NB4 (cell line): ENCODE measurements at regions not wholly inside any gene's neighbourhood (a gene's known extent, or its start where the extent isn't known, plus 50 kb on each side); places are given as distances from the start of the nearest gene placed in this dataset.

ENCODE experiments used
- DNase-seq: peaks from one replicate; pipeline ENCODE4 v3.0.0; 2010; ENCODE audit warnings: low read depth
- H3K4me3 ChIP-seq: one replicate; pipeline ENCODE4 v1.5.1; 2011; ENCODE audit warnings: mild to moderate bottlenecking, low read depth, low read length, moderate library complexity
- MYC ChIP-seq: IDR thresholded peaks from 2 replicates; pipeline ENCODE4 v1.6.1; 2011; ENCODE audit warnings: low read depth, low read length
- POLR2A ChIP-seq: IDR thresholded peaks from 2 replicates; pipeline ENCODE4 v1.6.1; 2011; ENCODE audit warnings: mild to moderate bottlenecking; ENCODE audit not compliant: insufficient read length; ENCODE audit errors: extremely low read depth
- TF ChIP-seq, protein P1 (sequence below): IDR thresholded peaks from one replicate; pipeline ENCODE4 v1.5.1; 2012; ENCODE audit warnings: low read depth, low read length
- TF ChIP-seq, protein P2 (sequence below): IDR thresholded peaks from 2 replicates; pipeline ENCODE4 v1.6.1; 2011; ENCODE audit warnings: low read depth, low read length

DNA sequence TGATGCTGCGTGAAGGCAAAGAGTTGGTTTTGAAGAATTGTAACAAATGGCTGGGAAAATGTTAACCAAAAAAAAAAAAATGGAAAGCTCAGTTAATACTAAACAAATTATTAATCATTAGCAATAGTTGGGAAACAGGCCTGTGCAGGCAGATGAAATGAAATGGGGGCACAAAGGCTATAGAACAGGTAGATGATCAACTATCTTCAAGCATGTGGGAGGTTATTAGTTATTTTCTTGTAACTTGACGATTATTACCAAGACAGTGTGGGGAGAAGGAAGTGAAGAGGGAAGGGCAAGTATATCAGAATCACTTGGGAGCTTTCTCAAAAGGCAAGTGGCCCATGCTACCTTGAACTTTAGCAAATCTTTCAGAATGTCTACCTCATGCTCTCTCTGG, 351.9 kb downstream of the BCOR start:
- no peak for DNase-seq
- no peak overlapping the region for H3K4me3 ChIP-seq
- no peak for TF ChIP-seq MYC
- TF ChIP-seq, protein P1, sequence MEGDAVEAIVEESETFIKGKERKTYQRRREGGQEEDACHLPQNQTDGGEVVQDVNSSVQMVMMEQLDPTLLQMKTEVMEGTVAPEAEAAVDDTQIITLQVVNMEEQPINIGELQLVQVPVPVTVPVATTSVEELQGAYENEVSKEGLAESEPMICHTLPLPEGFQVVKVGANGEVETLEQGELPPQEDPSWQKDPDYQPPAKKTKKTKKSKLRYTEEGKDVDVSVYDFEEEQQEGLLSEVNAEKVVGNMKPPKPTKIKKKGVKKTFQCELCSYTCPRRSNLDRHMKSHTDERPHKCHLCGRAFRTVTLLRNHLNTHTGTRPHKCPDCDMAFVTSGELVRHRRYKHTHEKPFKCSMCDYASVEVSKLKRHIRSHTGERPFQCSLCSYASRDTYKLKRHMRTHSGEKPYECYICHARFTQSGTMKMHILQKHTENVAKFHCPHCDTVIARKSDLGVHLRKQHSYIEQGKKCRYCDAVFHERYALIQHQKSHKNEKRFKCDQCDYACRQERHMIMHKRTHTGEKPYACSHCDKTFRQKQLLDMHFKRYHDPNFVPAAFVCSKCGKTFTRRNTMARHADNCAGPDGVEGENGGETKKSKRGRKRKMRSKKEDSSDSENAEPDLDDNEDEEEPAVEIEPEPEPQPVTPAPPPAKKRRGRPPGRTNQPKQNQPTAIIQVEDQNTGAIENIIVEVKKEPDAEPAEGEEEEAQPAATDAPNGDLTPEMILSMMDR, result no peak
- TF ChIP-seq, protein P2, sequence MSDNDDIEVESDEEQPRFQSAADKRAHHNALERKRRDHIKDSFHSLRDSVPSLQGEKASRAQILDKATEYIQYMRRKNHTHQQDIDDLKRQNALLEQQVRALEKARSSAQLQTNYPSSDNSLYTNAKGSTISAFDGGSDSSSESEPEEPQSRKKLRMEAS, result no peak
- no peak for TF ChIP-seq POLR2A

GRCh38 chrX:39749135-39749534, 348.6 kb downstream of the BCOR start:
- DNase-seq, result no peak
- TF ChIP-seq POLR2A (no peak), MYC (no peak)
- TF ChIP-seq, protein P1, result no peak
- TF ChIP-seq, protein P2, result no peak

GRCh38 chrX:39749728-39750127, 348.0 kb downstream of the BCOR start:
- peak; percentile 58 for DNase-seq
- H3K4me3 ChIP-seq, result no peak overlapping the region
- TF ChIP-seq, protein P1, result no peak
- TF ChIP-seq, protein P2, result peak; percentile 24; the same call in 1 of the 2 replicates

More at GRCh38 chrX:39749135-39749534, 348.6 kb downstream of the BCOR start:
- H3K4me3 ChIP-seq, result no peak overlapping the region

- TF ChIP-seq POLR2A (no peak), MYC (no peak)
- TF ChIP-seq, protein P2, result no peak
- TF ChIP-seq, protein P1, result no peak
- peak; percentile 50 for DNase-seq
- no peak overlapping the region for H3K4me3 ChIP-seq
Observed at GRCh38 chrX:39750256-39750790, 347.4 kb downstream of the BCOR start.

- no peak overlapping the region for H3K4me3 ChIP-seq
- peak; percentile 35 for TF ChIP-seq MYC
- TF ChIP-seq, protein P2, result 0 out of 2 replicates have a peak, but pooled peaks have one; percentile 26
- TF ChIP-seq, protein P1, result no peak
- TF ChIP-seq POLR2A, result no peak
- DNase-seq, result peak; percentile 77
Observed at GRCh38 chrX:39750848-39751247, 346.9 kb downstream of the BCOR start.

- no peak for DNase-seq
- H3K4me3 ChIP-seq, result no peak overlapping the region
- TF ChIP-seq, protein P1, result no peak
- TF ChIP-seq POLR2A (no peak), MYC (no peak)
- TF ChIP-seq, protein P2, result no peak
Observed at GRCh38 chrX:39752815-39753214, 344.9 kb downstream of the BCOR start.
